A549 (cell line): ENCODE measurements at regions not wholly inside any gene's neighbourhood (a gene's known extent, or its start where the extent isn't known, plus 50 kb on each side); places are given as distances from the start of the nearest gene placed in this dataset.
A peak's percentile ranks its signal among the peaks of the same experiment; 100 is the strongest.

Experiments
- ATAC-seq, 2 experiments: fragments of 200-7000 bp in 1 of 2; fragments of >200 bp in 1 of 2; cut with Nextera tagmentation in 1 of 2; cut with Tn5 transposase in 1 of 2; 3 replicates each; pipeline versions ENCODE4 v1.8.0 to v1.9.1; 2018 to 2020; ENCODE audit warnings: mild to moderate bottlenecking in 1 of 2, moderate library complexity in 1 of 2
- CTCF ChIA-PET: fragments of 300-600 bp; sonication (Branson Sonifier 250); formaldehyde crosslinking; extraction: SDS; loops from one replicate; lab custom pipeline; 2021; ENCODE audit warnings: antibody characterized with exemption, inconsistent platforms; lab: Yijun Ruan, JAX
- POLR2A ChIA-PET: fragments of 350-600 bp; formaldehyde crosslinking; extraction: SDS; loops from one replicate; lab custom pipeline; 2021; ENCODE audit warnings: antibody characterized with exemption, inconsistent platforms; lab: Yijun Ruan, JAX
- DNase-seq, 2 experiments: peaks; one replicate each; pipeline versions ENCODE4 v3.0.0 to v3.0.0-alpha.2; 2011 to 2016; ENCODE audit warnings: low read depth in 1 of 2, low spot score in 1 of 2
- FAIRE-seq: peaks from 2 replicates; lab custom pipeline; 2011; peaks lifted over from hg19 to GRCh38; lab: Jason Lieb, UNC
- H3K27ac ChIP-seq, 2 experiments: fragments of >200 bp; sonication (Bioruptor Twin); formaldehyde crosslinking; 3 replicates each; pipeline ENCODE4 v1.5.1; 2016 to 2017
- H3K4me1 ChIP-seq: fragments of >200 bp; sonication (Bioruptor Twin); formaldehyde crosslinking; 3 replicates; pipeline ENCODE4 v1.6.1; 2016
- H3K4me2 ChIP-seq: fragments of >200 bp; sonication (Bioruptor Twin); formaldehyde crosslinking; 3 replicates; pipeline ENCODE4 v1.6.1; 2016
- H3K4me3 ChIP-seq: fragments of >200 bp; sonication (Bioruptor Twin); formaldehyde crosslinking; 3 replicates; pipeline ENCODE4 v1.5.1; 2016
- H3K9me3 ChIP-seq: fragments of >200 bp; sonication (Bioruptor Twin); formaldehyde crosslinking; 3 replicates; pipeline ENCODE4 v1.6.1; 2016
- CEBPB ChIP-seq, 2 experiments: fragments of >200 bp in 1 of 2; sonication (Bioruptor Twin) in 1 of 2; formaldehyde crosslinking in 1 of 2; IDR thresholded peaks; 2 replicates each; pipeline ENCODE4 v1.6.1; 2012 to 2016
- CHD2 ChIP-seq: fragments of 150-350 bp; IDR thresholded peaks from 2 replicates; pipeline ENCODE4 v1.6.1; 2014; ENCODE audit warnings: low read length; ENCODE audit not compliant: partially characterized antibody
- CHD4 ChIP-seq: fragments of 200-600 bp; sonication (generic); IDR thresholded peaks from 2 replicates; pipeline ENCODE4 v1.6.1; 2016; ENCODE audit warnings: antibody characterized with exemption, mild to moderate bottlenecking, borderline replicate concordance
- EP300 ChIP-seq, 2 experiments: fragments of >200 bp; sonication (Bioruptor Twin); formaldehyde crosslinking; IDR thresholded peaks; 2 replicates in 1 of 2; 3 replicates in 1 of 2; pipeline ENCODE4 v1.6.1; 2016 to 2017
- ESRRA ChIP-seq: fragments of 150-350 bp; IDR thresholded peaks from 2 replicates; pipeline ENCODE4 v1.6.1; 2014; ENCODE audit warnings: mild to moderate bottlenecking, low read length, borderline replicate concordance
- FOSL2 ChIP-seq, 2 experiments: fragments of 450-650 bp in 1 of 2; fragments of >200 bp in 1 of 2; sonication (Bioruptor Twin) in 1 of 2; formaldehyde crosslinking; IDR thresholded peaks; 2 replicates each; pipeline versions ENCODE4 v1.5.0 to v1.6.1; 2016 to 2020; ENCODE audit warnings: mild to moderate bottlenecking in 1 of 2, moderate library complexity in 1 of 2
- FOXS1 ChIP-seq: fragments of 250-450 bp; sonication (Bioruptor Pico); IDR thresholded peaks from 2 replicates; pipeline ENCODE4 v1.5.0; 2020; ENCODE audit warnings: mild to moderate bottlenecking, moderate library complexity
- GATA3 ChIP-seq: IDR thresholded peaks from 2 replicates; pipeline ENCODE4 v1.6.1; 2012; ENCODE audit warnings: borderline replicate concordance
- HDAC2 ChIP-seq: fragments of 200-600 bp; sonication (generic); IDR thresholded peaks from 2 replicates; pipeline ENCODE4 v1.6.1; 2016
- HOXA7 ChIP-seq: fragments of 250-450 bp; sonication (Bioruptor Pico); IDR thresholded peaks from 2 replicates; pipeline ENCODE4 v1.5.0; 2020; ENCODE audit warnings: mild to moderate bottlenecking, moderate library complexity
- HOXB13 ChIP-seq: fragments of 250-450 bp; sonication (Bioruptor Pico); IDR thresholded peaks from 2 replicates; pipeline ENCODE4 v1.5.0; 2020; ENCODE audit warnings: low read depth, mild to moderate bottlenecking, moderate library complexity
- HOXB5 ChIP-seq: fragments of 250-450 bp; sonication (Bioruptor Pico); IDR thresholded peaks from 2 replicates; pipeline ENCODE4 v1.5.0; 2020; ENCODE audit warnings: mild to moderate bottlenecking, moderate library complexity
- JUN ChIP-seq, 2 experiments: fragments of >200 bp; sonication (Bioruptor Twin); formaldehyde crosslinking; IDR thresholded peaks; 2 replicates in 1 of 2; 3 replicates in 1 of 2; pipeline ENCODE4 v1.6.1; 2016 to 2017
- JUNB ChIP-seq: fragments of >200 bp; sonication (Bioruptor Twin); formaldehyde crosslinking; IDR thresholded peaks from 2 replicates; pipeline ENCODE4 v1.6.1; 2016
- KDM1A ChIP-seq: fragments of 200-600 bp; sonication (generic); IDR thresholded peaks from 2 replicates; pipeline ENCODE4 v1.6.1; 2016; ENCODE audit warnings: low read depth, mild to moderate bottlenecking
- MAZ ChIP-seq: fragments of 150-350 bp; IDR thresholded peaks from 2 replicates; pipeline ENCODE4 v1.6.1; 2014; ENCODE audit warnings: antibody characterized with exemption, low read depth, low read length, borderline replicate concordance
- NFE2L2 ChIP-seq: fragments of 150-350 bp; conservative IDR thresholded peaks from 2 replicates; pipeline ENCODE4 v1.6.1; 2014; ENCODE audit warnings: low read length
- NR3C1 ChIP-seq: fragments of >200 bp; sonication (Bioruptor Twin); formaldehyde crosslinking; IDR thresholded peaks from 3 replicates; pipeline ENCODE4 v1.6.1; 2017
- POLR2A ChIP-seq: IDR thresholded peaks from 2 replicates; pipeline ENCODE4 v1.6.1; 2012; ENCODE audit warnings: mild to moderate bottlenecking, low read length
- RAD21 ChIP-seq, 2 experiments: fragments of >200 bp in 1 of 2; sonication (Bioruptor Twin) in 1 of 2; formaldehyde crosslinking in 1 of 2; IDR thresholded peaks in 1 of 2; conservative IDR thresholded peaks in 1 of 2; 2 replicates in 1 of 2; 3 replicates in 1 of 2; pipeline ENCODE4 v1.6.1; 2012 to 2018; ENCODE audit warnings: inconsistent platforms in 1 of 2
- RFX5 ChIP-seq: fragments of 450-650 bp; IDR thresholded peaks from 2 replicates; pipeline ENCODE4 v1.7.1; 2014; ENCODE audit warnings: antibody characterized with exemption, mild to moderate bottlenecking, moderate library complexity
- SMC3 ChIP-seq: fragments of >200 bp; sonication (Bioruptor Twin); formaldehyde crosslinking; IDR thresholded peaks from 3 replicates; pipeline ENCODE4 v1.6.1; 2018; ENCODE audit warnings: inconsistent platforms
- SREBF2 ChIP-seq: fragments of 450-650 bp; IDR thresholded peaks from 2 replicates; pipeline ENCODE4 v1.6.1; 2014; ENCODE audit warnings: mild to moderate bottlenecking, moderate library complexity
- TP53 ChIP-seq: fragments of 250-450 bp; sonication (Bioruptor Pico); IDR thresholded peaks from 2 replicates; pipeline ENCODE4 v1.5.0; 2021; ENCODE audit warnings: mild to moderate bottlenecking, moderate library complexity
- ZSCAN20 ChIP-seq: fragments of 250-450 bp; sonication (Bioruptor Pico); IDR thresholded peaks from 2 replicates; pipeline ENCODE4 v1.8.0; 2022; ENCODE audit warnings: mild to moderate bottlenecking, moderate library complexity
- WGBS: methylation state at CpG from one replicate; pipeline ENCODE4 v1.1.6; 2017; ENCODE audit errors: missing lambda C conversion rate; 5-methylcytosine and 5-hydroxymethylcytosine counted together
- TF ChIP-seq, protein P1 (sequence below): fragments of >200 bp; sonication (Bioruptor Twin); formaldehyde crosslinking; IDR thresholded peaks from 3 replicates; pipeline ENCODE4 v1.6.1; 2016
- TF ChIP-seq, protein P2 (sequence below): IDR thresholded peaks from 2 replicates; pipeline ENCODE4 v1.6.1; 2012
- TF ChIP-seq, protein P3 (sequence below): fragments of 250-450 bp; sonication (Bioruptor Pico); IDR thresholded peaks from 2 replicates; pipeline ENCODE4 v1.5.0; 2020; ENCODE audit warnings: low read depth, mild to moderate bottlenecking, moderate library complexity
- TF ChIP-seq, protein P4 (sequence below): fragments of >200 bp; sonication (Bioruptor Twin); formaldehyde crosslinking; IDR thresholded peaks from 3 replicates; pipeline ENCODE4 v1.5.1; 2016
- TF ChIP-seq, protein P5 (sequence below): fragments of >200 bp; sonication (Bioruptor Twin); formaldehyde crosslinking; IDR thresholded peaks from 2 replicates; pipeline ENCODE4 v1.6.1; 2016

DNA sequence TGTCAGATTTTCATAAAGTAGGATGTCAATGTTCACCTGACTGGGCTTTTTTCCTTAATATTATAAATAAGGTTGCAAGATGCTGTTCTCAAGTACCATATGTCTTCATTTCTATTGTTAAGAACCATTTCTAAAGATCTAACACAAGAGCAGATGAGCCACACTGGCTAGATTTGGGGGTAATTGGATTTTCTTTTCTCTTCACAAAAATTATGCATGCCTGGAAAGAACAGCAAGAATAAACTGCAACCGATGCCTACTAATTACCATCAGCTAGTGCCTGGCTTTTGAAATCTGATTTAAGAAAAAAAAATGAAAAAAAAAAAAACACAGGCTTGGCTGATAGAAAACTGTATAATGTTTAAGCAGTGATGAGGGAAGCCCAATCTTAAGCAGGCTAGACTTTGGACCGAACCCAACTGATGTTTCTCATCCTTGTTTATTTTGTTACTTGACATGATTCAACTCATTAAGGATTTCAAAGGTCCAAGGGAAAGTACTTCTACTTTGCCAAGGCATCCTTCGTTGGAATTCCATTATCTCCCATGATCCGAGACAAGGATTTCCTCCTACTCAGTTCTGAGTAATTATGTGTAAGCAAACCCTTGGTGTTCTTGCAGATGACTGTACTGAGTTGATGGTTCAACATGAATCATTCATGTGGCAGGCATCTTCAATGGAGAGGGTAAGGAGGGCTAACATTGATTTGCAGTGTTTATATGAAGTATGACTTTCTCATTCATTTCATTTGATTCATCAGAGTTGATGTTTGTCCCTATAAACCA, 300.5 kb downstream of the SPRY2 start:
- DNase-seq: peak; percentile 39 to 92
- ATAC-seq: peak; percentile 99
- peak; percentile 94 for FAIRE-seq
- peak overlapping the region; percentile 73 for H3K4me2 ChIP-seq
- POLR2A ChIA-PET: interaction anchor here (1.9 kb wide), 1 partner anchor 301 kb away, joined by 6 read pairs; the partner anchor contains the start of gene SPRY2
- WGBS: 0% methylated on average over 4 of the region's 4 CpGs
- TF ChIP-seq GATA3 (peak; percentile 95), JUN (IDR thresholded peaks at IDR 0.05) (peak; percentile 89 to 90; a peak in 4 of 5 replicates), CHD2 (no peak), ESRRA (no peak), FOSL2 (IDR thresholded peaks at IDR 0.05) (peak; percentile 96), FOSL2 (CRISPR knock-in tag; IDR thresholded peaks at IDR 0.05) (peak; percentile 97), TP53 (CRISPR knock-in tag) (no peak), RAD21 (conservative IDR thresholded peaks at IDR 0.05 in 1 of 2, IDR thresholded peaks at IDR 0.05 in 1 of 2) (peak in 1 of 2 experiments; percentile 25; a peak in 4 of 5 replicates), HOXA7 (CRISPR knock-in tag) (no peak), SMC3 (0 out of 3 replicates have a peak, but pooled peaks have one; percentile 28), JUNB (peak; percentile 99), RFX5 (no peak), EP300 (IDR thresholded peaks at IDR 0.05) (peak; percentile 73 to 85; a peak in 4 of 5 replicates), KDM1A (no peak), CEBPB (IDR thresholded peaks at IDR 0.05) (peak; percentile 36 to 50; a peak in 2 of 4 replicates), SREBF2 (no peak), NFE2L2 (no peak)
- TF ChIP-seq, protein P1, sequence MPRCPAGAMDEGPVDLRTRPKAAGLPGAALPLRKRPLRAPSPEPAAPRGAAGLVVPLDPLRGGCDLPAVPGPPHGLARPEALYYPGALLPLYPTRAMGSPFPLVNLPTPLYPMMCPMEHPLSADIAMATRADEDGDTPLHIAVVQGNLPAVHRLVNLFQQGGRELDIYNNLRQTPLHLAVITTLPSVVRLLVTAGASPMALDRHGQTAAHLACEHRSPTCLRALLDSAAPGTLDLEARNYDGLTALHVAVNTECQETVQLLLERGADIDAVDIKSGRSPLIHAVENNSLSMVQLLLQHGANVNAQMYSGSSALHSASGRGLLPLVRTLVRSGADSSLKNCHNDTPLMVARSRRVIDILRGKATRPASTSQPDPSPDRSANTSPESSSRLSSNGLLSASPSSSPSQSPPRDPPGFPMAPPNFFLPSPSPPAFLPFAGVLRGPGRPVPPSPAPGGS: peak; percentile 96; the same call in 2 of the 3 replicates
- TF ChIP-seq, protein P2, sequence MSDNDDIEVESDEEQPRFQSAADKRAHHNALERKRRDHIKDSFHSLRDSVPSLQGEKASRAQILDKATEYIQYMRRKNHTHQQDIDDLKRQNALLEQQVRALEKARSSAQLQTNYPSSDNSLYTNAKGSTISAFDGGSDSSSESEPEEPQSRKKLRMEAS: peak; percentile 80
- TF ChIP-seq, all 56 proteins: peak for 10
- CTCF ChIA-PET: interaction anchor here (1.0 kb wide), 1 partner anchor 10 kb away, joined by 3 read pairs; no protein-coding TSS in a partner anchor
- Histone ChIP-seq H3K4me3 (peak overlapping the region; percentile 21; the same call in 2 of the 3 replicates), H3K4me1 (peaks cover 34% of the 10 kb centered on the region), H3K27ac (peak overlapping the region; percentile 70 to 79), H3K9me3 (no peaks in the 10 kb centered on the region)

DNA sequence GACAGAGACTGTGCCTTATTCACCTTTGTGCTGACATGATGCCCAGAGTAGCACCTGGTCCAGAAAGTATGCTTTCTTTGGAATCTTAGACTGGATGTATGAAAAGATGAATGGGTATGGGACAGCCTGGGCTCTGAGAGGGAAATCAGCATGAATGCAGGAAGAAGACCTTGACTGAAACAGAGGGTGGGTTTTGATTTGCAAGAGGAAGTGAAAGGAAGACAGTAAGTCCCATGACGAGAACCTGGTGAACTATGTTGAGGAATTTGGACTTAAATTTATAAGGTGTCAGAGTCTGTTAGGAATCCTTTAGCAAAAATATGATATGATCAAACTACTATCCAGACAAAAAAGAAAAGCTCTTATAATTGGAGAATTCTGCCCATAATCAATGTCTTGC, 301.9 kb downstream of the SPRY2 start:
- H3K4me3 ChIP-seq: no peak overlapping the region
- DNase-seq (no peak), ATAC-seq (no peak), FAIRE-seq (no peak)
- H3K4me1 ChIP-seq: peaks cover 34% of the 10 kb centered on the region
- 0 out of 6 replicates have a peak overlapping the region, but pooled peaks of 1 of the 2 experiments have one; percentile 30 for H3K27ac ChIP-seq
- H3K9me3 ChIP-seq: no peaks in the 10 kb centered on the region
- no peak for TF ChIP-seq NR3C1
- TF ChIP-seq, protein P1: no peak
- TF ChIP-seq, protein P3, sequence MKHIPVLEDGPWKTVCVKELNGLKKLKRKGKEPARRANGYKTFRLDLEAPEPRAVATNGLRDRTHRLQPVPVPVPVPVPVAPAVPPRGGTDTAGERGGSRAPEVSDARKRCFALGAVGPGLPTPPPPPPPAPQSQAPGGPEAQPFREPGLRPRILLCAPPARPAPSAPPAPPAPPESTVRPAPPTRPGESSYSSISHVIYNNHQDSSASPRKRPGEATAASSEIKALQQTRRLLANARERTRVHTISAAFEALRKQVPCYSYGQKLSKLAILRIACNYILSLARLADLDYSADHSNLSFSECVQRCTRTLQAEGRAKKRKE: no peak
- TF ChIP-seq HDAC2: no peak
- TF ChIP-seq CHD2: no peak
- no peak for TF ChIP-seq HOXB13 (CRISPR knock-in tag)
- no peak for TF ChIP-seq HOXB5 (CRISPR knock-in tag)
- TF ChIP-seq, protein P4, sequence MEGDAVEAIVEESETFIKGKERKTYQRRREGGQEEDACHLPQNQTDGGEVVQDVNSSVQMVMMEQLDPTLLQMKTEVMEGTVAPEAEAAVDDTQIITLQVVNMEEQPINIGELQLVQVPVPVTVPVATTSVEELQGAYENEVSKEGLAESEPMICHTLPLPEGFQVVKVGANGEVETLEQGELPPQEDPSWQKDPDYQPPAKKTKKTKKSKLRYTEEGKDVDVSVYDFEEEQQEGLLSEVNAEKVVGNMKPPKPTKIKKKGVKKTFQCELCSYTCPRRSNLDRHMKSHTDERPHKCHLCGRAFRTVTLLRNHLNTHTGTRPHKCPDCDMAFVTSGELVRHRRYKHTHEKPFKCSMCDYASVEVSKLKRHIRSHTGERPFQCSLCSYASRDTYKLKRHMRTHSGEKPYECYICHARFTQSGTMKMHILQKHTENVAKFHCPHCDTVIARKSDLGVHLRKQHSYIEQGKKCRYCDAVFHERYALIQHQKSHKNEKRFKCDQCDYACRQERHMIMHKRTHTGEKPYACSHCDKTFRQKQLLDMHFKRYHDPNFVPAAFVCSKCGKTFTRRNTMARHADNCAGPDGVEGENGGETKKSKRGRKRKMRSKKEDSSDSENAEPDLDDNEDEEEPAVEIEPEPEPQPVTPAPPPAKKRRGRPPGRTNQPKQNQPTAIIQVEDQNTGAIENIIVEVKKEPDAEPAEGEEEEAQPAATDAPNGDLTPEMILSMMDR: no peak
- TF ChIP-seq ZSCAN20: no peak
- TF ChIP-seq FOXS1: no peak
- no peak for TF ChIP-seq MAZ
- TF ChIP-seq, protein P5, sequence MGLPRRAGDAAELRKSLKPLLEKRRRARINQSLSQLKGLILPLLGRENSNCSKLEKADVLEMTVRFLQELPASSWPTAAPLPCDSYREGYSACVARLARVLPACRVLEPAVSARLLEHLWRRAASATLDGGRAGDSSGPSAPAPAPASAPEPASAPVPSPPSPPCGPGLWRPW: no peak
- no peak for TF ChIP-seq CHD4
- TF ChIP-seq POLR2A: no peak
- no peak for TF ChIP-seq JUNB
- no peak for TF ChIP-seq SREBF2
- no peak for TF ChIP-seq TP53 (CRISPR knock-in tag)
- 89% methylated on average over 1 of the region's 1 CpG for WGBS
- CTCF ChIA-PET: no interaction called here
- POLR2A ChIA-PET: no interaction called here
- H3K4me2 ChIP-seq: no peak overlapping the region
